ENCODE measurements at regions not wholly inside any gene's neighbourhood (a gene's known extent, or its start where the extent isn't known, plus 50 kb on each side); places are given as distances from the start of the nearest gene placed in this dataset.
"Not testable (repeated sequence)": the region's sequence is repeated elsewhere in the genome, so short reads cannot be mapped to it uniquely, and the experiment has no call there.

DNA sequence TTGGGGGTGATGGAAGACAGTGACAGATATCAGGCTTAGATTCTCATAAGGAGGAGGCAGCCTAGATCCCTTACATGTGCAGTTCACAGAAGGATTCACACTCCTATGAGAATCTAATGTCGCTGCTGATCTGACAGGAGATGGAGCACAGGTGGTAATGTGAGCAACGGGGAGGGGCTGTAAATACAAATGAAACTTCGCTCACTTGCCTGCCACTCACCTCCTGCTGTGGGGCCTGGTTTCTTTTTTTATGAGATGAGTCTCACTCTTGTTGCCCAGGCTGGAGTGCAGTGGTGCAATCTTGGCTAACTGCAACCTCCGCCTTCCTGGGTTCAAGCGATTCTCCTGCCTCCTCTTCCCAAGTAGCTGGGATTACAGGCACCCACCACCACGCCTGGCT lies 258.6 kb downstream of the EN1 start:
- DNase-seq (ENCODE audit: extremely low read depth in 1 of 11, low read depth in 9 of 11, low spot score in 4 of 11): no peak

DNA sequence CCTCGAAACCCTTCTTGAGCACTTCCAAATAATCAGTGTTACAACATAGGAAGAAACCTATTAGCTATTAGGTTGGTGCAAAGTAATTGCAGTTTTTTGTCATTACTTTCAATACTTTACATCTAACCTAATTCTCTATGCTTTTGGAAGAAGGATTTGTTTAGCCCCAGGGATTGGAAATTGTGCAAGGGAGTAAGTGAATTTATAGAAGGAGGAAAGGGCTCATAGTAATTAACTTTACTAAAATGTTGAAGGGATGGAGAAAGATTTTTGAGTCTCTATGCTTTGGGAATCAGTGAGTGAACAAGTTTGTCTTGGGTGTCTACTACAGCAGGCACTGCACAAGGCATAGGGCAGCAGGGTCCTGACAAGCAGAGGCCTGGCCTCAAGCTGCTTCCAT lies 261.1 kb downstream of the EN1 start:
- DNase-seq (ENCODE audit: extremely low read depth in 1 of 11, low read depth in 9 of 11, low spot score in 4 of 11): no peak

DNA sequence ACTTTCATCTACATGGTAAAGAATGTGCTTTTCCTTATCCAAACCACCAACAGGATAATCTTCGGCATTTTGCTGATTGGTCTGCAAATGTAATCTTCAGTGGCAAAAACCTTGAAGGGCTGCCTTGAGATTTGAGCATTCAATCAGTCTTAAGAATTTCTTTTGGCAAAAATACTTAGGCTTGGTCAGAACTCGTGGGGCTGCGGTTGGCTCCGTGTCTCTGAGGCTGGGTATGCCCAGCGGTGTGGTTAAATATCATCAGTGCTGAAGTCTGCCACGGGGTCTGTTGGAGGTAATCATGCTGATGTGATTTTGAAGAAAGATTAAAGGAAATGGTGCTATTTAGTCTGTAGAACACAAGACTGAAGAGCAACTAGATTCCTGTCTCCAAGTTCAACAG lies 262.6 kb downstream of the EN1 start:
- DNase-seq (ENCODE audit: extremely low read depth in 1 of 11, low read depth in 9 of 11, low spot score in 4 of 11): no peak

DNA sequence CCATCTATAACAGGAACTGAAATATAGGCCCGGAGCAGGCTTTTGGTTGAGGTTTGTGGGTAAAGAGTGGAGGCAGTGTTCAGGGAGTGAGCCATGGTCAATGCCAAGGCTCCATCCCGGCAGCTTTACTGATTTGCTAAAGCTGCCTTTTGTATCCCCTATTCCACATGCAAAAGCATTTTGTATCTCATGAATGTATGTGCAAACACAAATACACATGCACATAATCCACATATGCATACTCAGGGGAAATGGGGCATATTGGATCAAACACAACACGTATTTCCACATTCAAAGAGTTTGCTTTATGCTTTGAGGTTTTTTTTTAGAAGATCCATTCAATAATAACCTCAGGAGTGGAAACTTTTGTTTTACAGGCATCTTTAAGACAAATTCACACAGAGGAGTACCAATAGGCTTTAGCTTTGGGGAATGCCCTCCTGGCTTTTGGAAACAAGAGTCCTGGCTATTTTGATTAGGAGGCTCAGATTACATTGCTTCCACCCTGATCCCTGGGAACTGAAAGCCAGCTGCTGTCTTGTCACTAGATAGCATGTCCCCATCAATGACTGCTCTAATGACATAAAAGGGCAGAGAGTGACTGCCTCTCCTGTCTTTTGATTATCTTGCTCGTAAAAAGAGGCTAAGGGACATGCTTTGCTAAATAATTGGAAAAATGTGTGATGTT lies 263.2 kb downstream of the EN1 start:
- peak in 1 of 11 donors; percentile 11 for DNase-seq (ENCODE audit: extremely low read depth in 1 of 11, low read depth in 9 of 11, low spot score in 4 of 11)

DNA sequence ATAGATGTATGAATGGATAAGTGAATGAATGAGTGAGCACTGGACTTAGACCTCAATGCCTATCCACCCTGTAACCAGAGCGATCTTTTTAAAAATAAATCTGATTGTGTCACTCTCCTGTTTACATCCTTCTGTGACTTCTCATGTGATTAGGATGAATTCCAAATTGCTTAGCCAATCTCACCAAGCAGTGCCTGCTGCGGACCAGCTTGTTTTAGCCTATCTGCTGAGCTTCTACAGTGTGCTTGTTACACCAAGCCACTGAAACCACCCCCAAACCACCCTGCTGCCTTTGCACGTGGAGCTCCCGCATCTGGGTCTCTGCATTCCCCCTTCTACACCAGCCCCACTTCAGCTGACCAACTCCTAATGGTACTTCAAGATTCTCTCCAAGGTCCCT lies 265.4 kb downstream of the EN1 start:
- no peak for DNase-seq (ENCODE audit: extremely low read depth in 1 of 11, low read depth in 9 of 11, low spot score in 4 of 11)

DNA sequence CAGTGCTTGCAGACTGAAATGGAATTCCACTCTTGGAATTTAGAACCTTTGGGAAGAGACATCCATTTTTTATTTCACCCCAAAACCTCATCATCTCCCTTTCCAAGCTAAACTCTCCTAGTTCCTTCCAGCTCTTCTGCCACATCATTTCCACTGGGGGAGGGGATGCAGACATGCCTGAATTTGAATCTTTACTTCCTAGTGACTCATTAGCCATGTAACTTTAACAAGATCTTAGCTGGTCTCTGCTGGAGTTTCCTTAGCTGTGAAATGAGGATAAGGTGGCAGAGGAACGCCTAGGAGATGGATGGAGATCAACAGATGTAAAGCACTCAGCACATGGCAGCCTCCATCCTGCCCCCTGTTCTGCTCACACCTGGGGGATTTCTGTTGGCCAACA lies 266.8 kb downstream of the EN1 start:
- no peak for DNase-seq (ENCODE audit: extremely low read depth in 1 of 11, low read depth in 9 of 11, low spot score in 4 of 11)

DNA sequence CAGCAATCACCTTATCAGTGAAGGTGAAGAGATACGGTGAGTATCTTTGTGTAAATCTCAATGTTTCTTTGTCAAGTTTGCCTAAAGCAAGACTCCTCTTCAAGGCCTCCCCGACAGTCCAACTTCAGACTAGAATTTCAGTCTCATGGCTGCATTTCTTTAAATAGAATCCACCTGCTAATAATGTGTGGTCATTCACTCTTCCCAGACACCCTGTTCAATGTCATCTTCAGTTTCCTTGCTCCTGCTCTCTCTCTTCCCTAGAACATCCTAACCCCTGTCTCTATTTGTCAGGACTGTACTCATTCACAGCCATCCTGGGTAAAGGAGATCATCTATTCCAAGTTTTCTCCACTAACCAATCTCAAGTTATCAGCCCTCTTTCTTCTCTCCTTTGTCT lies 267.3 kb downstream of the EN1 start:
- no peak for DNase-seq (ENCODE audit: extremely low read depth in 1 of 11, low read depth in 9 of 11, low spot score in 4 of 11)

DNA sequence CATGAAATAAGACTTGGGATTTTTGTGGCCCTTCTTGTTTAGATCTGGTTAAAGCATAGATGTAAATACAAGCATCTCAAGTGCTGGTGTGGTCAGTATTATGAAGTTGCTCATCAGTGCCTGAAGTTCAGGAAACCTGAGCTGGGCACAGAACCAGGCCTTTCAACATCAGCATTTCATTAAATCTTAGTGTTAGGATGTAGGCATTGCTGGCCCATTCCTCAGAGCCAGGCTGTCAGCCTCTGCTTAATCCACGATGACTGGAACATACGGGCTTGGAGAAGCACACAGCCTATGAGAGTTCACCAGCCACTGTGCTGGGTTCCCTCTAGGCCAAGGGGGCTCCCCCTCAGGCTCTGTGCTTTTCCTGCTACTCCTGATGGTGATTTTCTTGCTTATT lies 270.2 kb downstream of the EN1 start:
- DNase-seq (ENCODE audit: extremely low read depth in 1 of 11, low read depth in 9 of 11, low spot score in 4 of 11): no peak

DNA sequence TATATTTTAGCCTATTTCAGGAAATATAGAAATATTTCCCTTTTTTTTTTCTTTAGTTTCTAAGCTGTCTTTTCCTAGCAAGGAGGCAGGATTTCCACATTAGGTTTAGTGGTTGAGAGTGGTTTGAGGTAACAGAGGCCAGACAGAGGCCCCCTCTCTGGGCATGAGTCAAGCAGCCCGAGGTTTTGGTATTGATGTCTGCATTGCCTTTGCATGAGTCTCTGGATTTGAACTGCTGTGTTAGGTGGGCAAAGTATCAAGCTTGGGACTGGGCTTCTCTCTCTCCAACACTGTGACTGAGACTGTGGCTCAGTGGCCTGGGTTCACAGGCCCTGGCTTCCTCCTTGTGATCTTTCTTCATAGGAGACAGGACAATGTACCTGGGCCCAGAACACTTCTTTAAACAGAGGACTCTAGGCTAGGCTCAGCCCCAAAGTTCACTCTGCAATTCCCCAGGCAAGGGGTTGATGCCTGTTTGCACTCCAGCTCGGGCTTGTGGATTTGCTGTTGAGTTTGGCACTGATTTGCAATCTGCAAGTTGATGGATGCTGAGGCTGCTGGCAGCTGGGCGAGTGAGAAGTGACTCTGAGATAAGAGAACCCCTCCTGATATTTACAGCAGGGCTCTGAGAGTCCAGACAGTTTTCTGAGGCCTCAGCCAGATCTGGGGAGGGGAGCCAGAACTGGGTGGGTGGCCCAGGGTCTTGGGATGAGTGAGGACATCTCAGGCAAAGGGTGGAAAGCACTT lies 271.2 kb downstream of the EN1 start:
- no peak for DNase-seq (ENCODE audit: extremely low read depth in 1 of 11, low read depth in 9 of 11, low spot score in 4 of 11)

DNA sequence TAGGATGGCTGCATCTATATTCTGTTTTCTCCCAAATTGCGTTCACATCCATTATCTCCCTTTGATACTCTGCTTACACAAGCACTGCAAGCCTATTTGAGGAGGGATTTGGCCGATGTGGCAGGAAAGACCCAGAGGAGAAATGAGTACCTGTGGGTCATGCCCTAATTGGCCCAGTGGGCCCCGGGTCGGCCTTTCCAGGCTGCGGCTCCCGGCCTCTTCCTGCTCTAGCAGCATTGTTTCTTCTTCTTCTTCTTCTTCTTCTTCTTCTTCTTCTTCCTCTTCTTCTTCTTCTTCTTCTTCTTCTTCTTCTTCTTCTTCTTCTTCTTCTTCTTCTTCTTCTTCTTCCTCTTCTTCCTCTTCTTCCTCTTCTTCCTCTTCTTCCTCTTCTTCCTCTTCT lies 275.1 kb downstream of the EN1 start:
- not testable (repeated sequence) for DNase-seq (ENCODE audit: extremely low read depth in 1 of 11, low read depth in 9 of 11, low spot score in 4 of 11)

DNA sequence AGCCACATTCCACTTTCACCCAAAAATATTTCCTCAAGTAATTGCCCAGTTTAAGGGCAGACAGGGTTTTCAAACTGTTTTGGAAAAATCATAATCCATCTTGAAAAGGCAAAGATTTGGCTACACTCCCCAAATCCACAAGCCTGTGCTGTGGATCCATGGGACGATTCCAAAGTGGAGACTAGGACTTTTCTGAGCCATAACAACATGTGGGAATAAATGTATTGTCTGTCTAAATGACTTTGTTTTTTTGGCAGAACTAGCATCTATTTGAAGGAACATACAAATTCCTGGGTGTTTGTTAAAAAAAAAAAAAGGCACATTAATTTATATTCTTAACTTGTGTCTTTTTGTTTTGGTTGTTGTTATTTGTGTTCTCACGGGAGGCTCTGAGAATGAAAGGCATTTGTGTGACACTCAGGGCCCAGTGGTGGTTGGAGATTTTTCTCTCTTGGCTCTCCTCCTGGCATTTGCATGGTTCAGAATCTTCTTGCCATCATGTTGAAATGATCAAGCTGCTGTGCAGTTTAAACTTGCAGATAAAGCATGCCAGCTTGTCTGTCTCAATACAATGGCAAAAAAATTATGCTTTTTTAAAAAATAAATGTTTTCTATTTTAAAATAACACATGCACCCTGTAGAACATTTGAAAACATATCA lies 277.4 kb downstream of the EN1 start:
- DNase-seq (ENCODE audit: extremely low read depth in 1 of 11, low read depth in 9 of 11, low spot score in 4 of 11): no peak

DNA sequence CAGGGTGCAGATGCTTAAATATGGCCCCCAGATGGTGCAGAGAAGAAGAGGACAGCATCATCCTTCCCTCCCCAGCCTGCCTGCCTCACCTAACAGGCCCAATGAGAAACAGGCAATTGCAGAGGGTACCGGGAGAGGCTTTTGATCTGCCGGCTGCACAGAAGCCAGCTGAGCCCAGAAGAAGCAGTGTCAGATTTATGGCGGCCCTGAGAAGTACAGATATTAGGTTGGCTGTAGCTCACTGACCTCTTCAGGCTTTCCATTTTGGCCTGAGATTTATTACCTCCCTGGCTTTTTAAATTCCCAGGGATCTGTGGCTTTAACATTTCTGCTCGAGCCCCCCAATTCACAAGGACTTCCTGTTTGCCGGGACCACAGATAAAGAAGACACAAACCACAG lies 278.7 kb downstream of the EN1 start:
- peak in 1 of 11 donors; percentile 18 for DNase-seq (ENCODE audit: extremely low read depth in 1 of 11, low read depth in 9 of 11, low spot score in 4 of 11)

DNA sequence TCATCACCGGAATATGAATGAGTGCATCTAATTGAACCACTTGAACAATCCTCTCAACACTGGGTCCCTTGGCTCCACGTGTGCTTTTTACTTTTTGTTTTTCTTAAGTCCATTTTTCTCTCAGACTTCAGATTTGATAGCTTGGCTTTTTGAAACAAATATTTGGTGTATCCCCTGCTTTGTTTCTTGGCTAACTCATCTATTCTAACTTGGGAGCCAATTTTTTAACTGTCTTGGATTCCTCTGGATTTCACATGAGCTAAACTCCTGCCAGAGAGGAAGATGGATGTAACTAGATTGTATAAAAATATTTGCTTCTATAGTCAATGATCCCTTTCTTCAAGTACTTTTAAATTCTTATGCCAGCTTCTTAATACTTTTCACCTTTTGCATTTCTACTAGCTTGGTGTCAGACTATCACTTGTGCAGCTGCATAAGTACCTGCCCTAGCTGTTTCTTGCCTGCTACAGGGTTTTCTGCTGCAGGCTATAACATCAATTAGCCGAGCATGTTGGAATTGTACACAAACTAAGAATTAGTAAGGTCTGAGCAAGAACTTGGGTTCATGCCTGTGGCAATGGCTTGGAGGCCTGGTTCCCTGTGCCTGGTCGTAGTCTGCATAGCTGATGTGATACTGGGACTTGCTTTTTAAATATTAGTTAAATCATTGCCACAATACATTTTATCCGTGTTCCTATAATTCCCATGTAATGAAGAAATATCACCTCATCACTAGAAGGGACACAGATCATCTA lies 281.5 kb downstream of the EN1 start:
- DNase-seq (ENCODE audit: extremely low read depth in 1 of 11, low read depth in 9 of 11, low spot score in 4 of 11): no peak

DNA sequence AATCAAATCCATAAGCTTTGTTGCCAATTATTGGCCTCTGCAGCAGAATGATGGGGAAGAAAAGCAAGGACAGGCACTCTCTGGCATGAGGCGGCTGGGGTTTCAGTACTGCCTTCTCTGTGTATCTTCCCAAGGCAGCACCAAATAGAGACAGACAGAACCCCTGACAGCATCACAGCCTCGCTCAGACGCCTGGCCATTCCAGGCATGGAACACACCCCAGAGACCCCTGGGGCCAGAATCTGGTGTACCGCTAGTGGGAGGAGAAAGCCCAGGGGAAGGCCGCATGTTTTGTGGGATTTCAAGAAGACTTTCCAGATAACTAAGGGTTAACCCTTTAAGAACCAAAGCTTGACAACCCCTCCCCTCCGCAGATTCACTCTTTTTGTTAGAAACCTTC lies 282.1 kb downstream of the EN1 start:
- DNase-seq (ENCODE audit: extremely low read depth in 1 of 11, low read depth in 9 of 11, low spot score in 4 of 11): no peak

DNA sequence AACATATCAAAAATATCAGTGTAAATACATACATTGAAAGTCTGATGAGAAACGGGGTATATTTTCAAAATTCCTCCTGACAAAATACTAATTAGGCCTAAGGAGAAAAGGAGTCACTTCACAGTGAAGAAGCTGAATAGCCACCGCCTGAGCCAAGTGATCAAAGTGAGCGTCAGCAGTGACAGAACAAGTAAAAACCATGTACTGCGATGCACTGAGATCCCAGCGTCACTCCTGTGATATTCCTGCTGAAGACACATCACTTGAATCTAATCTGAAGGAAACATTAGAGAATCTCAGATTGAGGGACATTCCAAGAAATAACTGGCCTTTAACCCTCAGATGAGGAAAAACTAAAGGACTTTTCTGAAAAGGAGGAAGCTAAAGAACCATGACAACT lies 285.3 kb downstream of the EN1 start:
- no peak for DNase-seq (ENCODE audit: extremely low read depth in 1 of 11, low read depth in 9 of 11, low spot score in 4 of 11)

DNA sequence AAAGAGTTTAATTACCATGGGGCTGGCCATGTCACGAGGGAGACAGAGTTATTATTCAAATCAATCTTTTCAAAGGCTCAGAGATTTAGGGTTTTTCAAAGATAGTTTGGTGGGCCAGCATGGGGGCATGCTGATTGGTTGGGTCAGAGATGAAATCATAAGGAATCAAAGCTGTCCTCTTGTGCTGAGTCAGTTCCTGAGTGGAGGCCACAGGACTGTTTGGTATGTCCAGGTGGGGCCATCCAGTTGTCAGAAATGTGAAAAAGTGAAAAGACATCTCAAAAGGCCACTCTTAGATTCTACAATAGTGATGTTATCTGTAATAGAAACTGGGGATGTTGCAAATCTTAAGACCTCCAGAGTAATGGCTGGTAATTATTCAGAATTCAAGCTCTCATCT lies 288.6 kb downstream of the EN1 start:
- no peak for DNase-seq (ENCODE audit: extremely low read depth in 1 of 11, low read depth in 9 of 11, low spot score in 4 of 11)

DNA sequence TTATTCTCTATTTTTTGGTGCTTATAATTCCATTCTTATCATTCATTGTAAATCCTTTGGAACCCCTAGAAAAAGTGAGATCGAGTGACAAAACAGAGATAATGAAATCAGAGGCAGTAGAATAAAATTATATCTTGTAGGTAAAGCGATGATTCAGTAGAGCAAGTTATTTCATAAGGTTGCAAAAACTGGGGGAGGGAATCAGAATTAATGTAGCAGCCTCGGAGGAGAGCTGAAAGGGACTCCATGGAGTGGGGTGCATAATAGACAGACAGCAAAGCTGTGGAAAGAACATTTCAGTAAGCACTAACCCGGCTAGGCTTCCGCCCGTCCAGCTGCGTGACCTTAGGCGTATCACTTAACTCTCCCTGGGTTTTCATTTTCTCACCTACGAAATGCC lies 289.7 kb downstream of the EN1 start:
- no peak for DNase-seq (ENCODE audit: extremely low read depth in 1 of 11, low read depth in 9 of 11, low spot score in 4 of 11)

DNA sequence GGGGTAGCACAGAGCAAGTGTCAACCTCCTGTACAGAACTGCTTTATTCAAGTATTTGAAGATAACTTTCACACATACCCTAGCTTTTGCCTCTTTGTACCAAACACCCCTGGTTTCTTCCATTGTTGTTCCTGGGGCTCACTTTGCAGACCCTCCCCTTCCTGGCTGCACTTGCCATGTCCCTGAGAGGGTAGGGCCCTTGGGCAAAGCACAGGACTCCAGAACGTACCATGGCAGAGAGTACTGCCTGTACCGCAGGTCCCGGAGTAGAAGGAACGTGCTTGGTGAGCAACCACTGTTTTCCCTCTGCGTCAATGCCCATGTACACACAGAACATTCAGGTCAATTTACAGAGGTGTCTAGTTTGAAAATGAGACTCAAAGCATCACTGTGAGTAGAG lies 290.4 kb downstream of the EN1 start:
- DNase-seq (ENCODE audit: extremely low read depth in 1 of 11, low read depth in 9 of 11, low spot score in 4 of 11): no peak

DNA sequence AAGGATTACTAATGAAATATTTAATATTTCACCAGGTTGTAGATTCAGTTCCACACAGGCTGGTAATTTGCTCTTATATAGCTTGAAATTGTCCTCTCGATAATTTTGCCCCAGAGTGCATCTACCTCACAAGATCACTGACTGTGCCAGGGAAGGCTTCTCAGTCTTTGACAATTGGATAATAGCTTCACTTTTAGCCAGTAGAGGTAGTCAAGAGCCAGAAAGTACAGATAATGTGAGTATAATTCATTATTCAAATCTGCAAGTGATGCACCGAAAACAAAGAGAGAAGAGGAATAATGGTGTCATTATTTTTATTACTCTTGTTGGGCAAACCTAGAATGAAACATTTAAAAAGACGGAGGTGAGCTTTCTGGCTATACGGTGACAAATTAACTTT lies 292.8 kb downstream of the EN1 start:
- DNase-seq (ENCODE audit: extremely low read depth in 1 of 11, low read depth in 9 of 11, low spot score in 4 of 11): no peak

DNA sequence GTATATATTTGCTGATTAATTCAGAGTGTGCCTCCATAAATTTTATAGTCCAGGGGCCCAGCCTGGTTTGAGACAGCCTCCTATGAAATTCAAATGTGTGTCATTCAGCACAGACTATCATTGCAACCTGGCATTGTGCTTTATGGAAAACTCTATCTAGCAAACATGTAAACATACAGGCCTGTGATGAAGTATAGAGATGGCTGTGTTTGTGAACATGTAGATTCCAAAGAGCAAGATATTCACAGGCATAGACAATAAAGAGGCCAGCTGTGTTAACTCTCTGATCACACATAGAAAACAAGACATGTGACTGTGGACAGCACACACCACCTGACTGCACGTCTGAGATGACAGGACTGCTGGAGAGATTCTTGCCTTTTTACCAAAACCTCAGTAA lies 297.9 kb downstream of the EN1 start:
- no peak for DNase-seq (ENCODE audit: extremely low read depth in 1 of 11, low read depth in 9 of 11, low spot score in 4 of 11)

Measured in renal cortex interstitium (tissue), 11 donors.